MCF 10A (cell line): ENCODE measurements at regions not wholly inside any gene's neighbourhood (a gene's known extent, or its start where the extent isn't known, plus 50 kb on each side); places are given as distances from the start of the nearest gene placed in this dataset.

ENCODE experiments used
- BruUV-seq: library from RNA; stranded (reverse); fragments of 400-500 nt; replicated peaks from 2 replicates; lab custom pipeline; 2021; lab: Mats Ljungman, UMichigan
- CTCF ChIA-PET: fragments of 300-600 bp; sonication (Branson Sonifier 250); formaldehyde crosslinking; extraction: SDS; loops from one replicate; lab custom pipeline; 2021; ENCODE audit warnings: antibody characterized with exemption, inconsistent platforms; lab: Yijun Ruan, JAX
- POLR2A ChIA-PET: fragments of 300-600, 350-650 bp; sonication (Branson Sonifier 250); formaldehyde crosslinking; extraction: SDS; loops from one replicate; lab custom pipeline; 2020; ENCODE audit warnings: antibody characterized with exemption, inconsistent platforms; lab: Yijun Ruan, JAX
- DNase-seq: peaks from one replicate; pipeline ENCODE4 v3.0.0-alpha.2; 2018; ENCODE audit not compliant: unreplicated experiment
- H3K27ac Mint-ChIP-seq: one replicate; pipeline ENCODE4 v1.8.0; 2022; ENCODE audit warnings: mild to moderate bottlenecking, low read depth, mixed read lengths; ENCODE audit not compliant: unreplicated experiment
- H3K27me3 Mint-ChIP-seq: one replicate; pipeline ENCODE4 v1.8.0; 2022; ENCODE audit warnings: mixed read lengths; ENCODE audit not compliant: insufficient read depth, unreplicated experiment
- H3K36me3 Mint-ChIP-seq: one replicate; pipeline ENCODE4 v1.8.0; 2022; ENCODE audit warnings: mild to moderate bottlenecking, moderate library complexity, mixed read lengths; ENCODE audit not compliant: insufficient read depth, unreplicated experiment
- H3K4me1 Mint-ChIP-seq: one replicate; pipeline ENCODE4 v1.8.0; 2022; ENCODE audit warnings: mixed read lengths; ENCODE audit not compliant: insufficient read depth, unreplicated experiment
- H3K4me3 Mint-ChIP-seq: one replicate; pipeline ENCODE4 v1.8.0; 2022; ENCODE audit warnings: mild to moderate bottlenecking, moderate library complexity, mixed read lengths; ENCODE audit not compliant: unreplicated experiment
- H3K9me3 Mint-ChIP-seq: one replicate; pipeline ENCODE4 v1.8.0; 2022; ENCODE audit warnings: mixed read lengths; ENCODE audit not compliant: unreplicated experiment
- intact Hi-C: fragments of 100-400 bp; cut with micrococcal nuclease; formaldehyde crosslinking; loops from 2 replicates; pipeline ENCODE4 v1.14.1; 2022
- TF ChIP-seq, protein P1 (sequence below): fragments of 200-600 bp; IDR thresholded peaks from one replicate; pipeline ENCODE4 v1.8.0; 2022; ENCODE audit warnings: antibody characterized with exemption, mild to moderate bottlenecking; ENCODE audit not compliant: unreplicated experiment

DNA sequence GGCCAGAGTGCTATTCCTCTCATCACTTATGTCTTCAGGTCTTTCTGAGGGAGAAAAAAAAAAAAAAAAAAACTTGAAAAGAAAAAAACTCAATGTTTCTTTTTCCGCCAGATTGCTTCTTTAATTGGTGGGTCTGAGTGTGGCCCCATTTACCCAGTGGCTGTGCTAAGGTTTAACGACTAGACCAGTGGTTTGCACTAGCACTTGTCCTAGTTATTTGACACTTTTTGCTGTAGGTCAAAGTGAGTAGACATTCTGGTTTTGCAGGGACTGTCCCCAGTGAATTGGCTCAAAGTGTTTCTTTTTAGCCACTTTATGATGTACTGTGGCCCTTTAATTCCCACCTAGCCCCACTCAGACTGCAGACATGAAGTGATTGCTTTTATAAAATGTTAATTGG lies 273.3 kb downstream of the PTEN start:
- TF ChIP-seq, protein P1, sequence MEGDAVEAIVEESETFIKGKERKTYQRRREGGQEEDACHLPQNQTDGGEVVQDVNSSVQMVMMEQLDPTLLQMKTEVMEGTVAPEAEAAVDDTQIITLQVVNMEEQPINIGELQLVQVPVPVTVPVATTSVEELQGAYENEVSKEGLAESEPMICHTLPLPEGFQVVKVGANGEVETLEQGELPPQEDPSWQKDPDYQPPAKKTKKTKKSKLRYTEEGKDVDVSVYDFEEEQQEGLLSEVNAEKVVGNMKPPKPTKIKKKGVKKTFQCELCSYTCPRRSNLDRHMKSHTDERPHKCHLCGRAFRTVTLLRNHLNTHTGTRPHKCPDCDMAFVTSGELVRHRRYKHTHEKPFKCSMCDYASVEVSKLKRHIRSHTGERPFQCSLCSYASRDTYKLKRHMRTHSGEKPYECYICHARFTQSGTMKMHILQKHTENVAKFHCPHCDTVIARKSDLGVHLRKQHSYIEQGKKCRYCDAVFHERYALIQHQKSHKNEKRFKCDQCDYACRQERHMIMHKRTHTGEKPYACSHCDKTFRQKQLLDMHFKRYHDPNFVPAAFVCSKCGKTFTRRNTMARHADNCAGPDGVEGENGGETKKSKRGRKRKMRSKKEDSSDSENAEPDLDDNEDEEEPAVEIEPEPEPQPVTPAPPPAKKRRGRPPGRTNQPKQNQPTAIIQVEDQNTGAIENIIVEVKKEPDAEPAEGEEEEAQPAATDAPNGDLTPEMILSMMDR = no peak
- peaks cover 3% of the 10 kb centered on the region for H3K9me3 Mint-ChIP-seq
- H3K4me3 Mint-ChIP-seq = no peak overlapping the region
- no peak for DNase-seq
- POLR2A ChIA-PET = no interaction called here
- no peaks in the 10 kb centered on the region for H3K36me3 Mint-ChIP-seq
- peaks cover 17% of the 10 kb centered on the region for H3K4me1 Mint-ChIP-seq
- no TSS peak for BruUV-seq
- CTCF ChIA-PET = interaction anchor here (0.7 kb wide), 1 partner anchor 170 kb away, joined by 4 read pairs; no protein-coding TSS in a partner anchor
- H3K27me3 Mint-ChIP-seq = no peaks in the 10 kb centered on the region
- no peak overlapping the region for H3K27ac Mint-ChIP-seq
- intact Hi-C loops = no loop called here

DNA sequence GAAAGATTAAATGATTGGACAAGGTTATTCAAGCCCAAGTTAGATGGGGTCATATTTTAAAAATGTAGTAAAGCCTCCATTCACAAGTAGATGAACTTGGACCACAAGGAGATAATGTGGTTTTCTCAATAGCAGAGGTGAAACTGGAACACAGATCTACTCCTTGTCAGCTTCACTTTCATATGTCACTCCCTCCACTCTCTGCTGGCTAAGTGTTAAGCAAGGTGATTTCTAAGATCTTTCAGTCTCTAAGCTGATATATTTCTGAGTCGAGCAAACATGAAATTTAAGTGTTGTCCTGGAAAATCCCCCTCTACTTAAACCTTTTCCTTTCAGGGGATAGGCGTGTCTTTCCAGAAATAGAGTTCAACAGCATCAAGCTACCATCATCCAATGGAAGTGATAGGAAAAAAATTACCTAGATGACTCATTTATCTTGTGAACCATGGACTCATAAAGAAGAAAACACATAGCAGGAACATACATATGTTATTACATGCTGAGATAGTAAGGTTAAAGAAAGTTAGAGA lies 275.0 kb downstream of the PTEN start:
- no peak overlapping the region for H3K4me3 Mint-ChIP-seq
- BruUV-seq = no TSS peak
- no peaks in the 10 kb centered on the region for H3K36me3 Mint-ChIP-seq
- H3K27me3 Mint-ChIP-seq = no peaks in the 10 kb centered on the region
- CTCF ChIA-PET = interaction anchor here (0.8 to 1.4 kb wide), 2 partner anchors 47 to 252 kb away, joined by 3 to 4 read pairs; no protein-coding TSS in a partner anchor
- peaks cover 9% of the 10 kb centered on the region for H3K9me3 Mint-ChIP-seq
- TF ChIP-seq, protein P1 = no peak
- intact Hi-C loops = no loop called here
- peaks cover 6% of the 10 kb centered on the region for H3K4me1 Mint-ChIP-seq
- POLR2A ChIA-PET = interaction anchor here (0.7 to 1.2 kb wide), 2 partner anchors 51 to 95 kb away, joined by 3 to 4 read pairs; no protein-coding TSS in a partner anchor
- no peak for DNase-seq
- no peak overlapping the region for H3K27ac Mint-ChIP-seq

DNA sequence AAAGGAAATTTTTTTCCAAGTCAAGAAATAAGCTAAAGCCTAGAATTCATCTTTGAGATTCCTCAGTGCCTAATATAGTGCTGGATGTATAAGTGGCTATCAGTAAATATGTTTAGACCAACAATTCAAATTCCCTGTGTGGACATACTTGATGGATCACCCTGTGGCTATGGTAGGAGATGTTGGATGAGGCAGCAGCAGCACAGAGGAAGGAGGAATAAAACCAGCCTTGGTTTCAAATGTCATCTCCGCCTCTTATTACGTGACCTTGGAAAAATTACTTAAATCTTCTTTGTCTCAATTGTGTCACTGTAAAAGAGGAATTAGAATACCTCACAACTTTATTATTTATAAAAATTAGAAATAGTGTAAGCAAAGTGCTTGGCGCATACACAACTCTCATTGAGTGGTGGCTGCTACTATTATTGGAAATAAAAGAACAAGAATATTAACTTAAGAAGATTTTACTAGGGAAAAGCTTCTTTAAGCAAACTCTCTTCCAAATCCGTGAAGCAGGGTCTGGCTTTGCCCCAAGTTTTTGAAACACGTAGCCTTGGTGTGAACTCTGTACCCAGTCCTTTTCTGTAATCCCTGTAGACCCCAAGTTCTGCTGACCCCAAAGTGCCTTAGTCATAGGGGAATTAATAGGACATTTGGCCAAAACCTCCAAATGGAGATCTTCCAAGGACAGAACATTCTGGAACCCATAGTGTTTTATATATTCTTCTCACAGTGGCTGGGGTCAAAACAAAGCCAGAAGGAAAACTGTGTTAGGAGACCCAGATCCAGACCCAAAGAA lies 283.8 kb downstream of the PTEN start:
- intact Hi-C loops = no loop called here
- no peaks in the 10 kb centered on the region for H3K36me3 Mint-ChIP-seq
- POLR2A ChIA-PET = interaction anchor here (2.1 kb wide), 1 partner anchor 15 kb away, joined by 6 read pairs; no protein-coding TSS in a partner anchor
- H3K27ac Mint-ChIP-seq = no peak overlapping the region
- peaks cover 1% of the 10 kb centered on the region for H3K9me3 Mint-ChIP-seq
- CTCF ChIA-PET = interaction anchor here (0.6 to 1.9 kb wide), 5 partner anchors 15 to 328 kb away, joined by 3 to 7 read pairs (median 3); no protein-coding TSS in a partner anchor
- no peak overlapping the region for H3K4me3 Mint-ChIP-seq
- DNase-seq = no peak
- H3K27me3 Mint-ChIP-seq = no peaks in the 10 kb centered on the region
- no TSS peak for BruUV-seq
- TF ChIP-seq, protein P1 = no peak
- H3K4me1 Mint-ChIP-seq = peaks cover 3% of the 10 kb centered on the region

DNA sequence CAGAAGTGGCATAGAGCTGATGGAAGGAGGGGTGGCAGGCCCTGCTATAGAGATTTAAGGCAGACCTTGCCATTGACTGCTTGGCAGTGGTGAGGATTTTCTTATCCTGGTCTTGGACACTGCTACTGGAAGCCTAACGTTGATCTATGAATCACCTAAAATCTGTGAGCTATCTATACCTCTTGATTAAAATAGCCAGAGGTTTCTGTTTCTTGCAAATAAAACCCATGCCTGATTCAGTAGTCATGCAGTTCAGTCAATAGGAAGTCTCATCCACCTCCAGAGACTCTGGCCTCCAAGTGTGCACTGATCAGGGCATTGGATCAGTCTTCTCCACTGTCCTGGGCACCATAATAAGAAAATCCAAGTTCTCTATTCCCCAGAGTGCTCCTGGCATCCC lies 286.5 kb downstream of the PTEN start:
- ChIA-PET CTCF (interaction anchor here (1.1 kb wide), 1 partner anchor 29 kb away, joined by 3 read pairs; no protein-coding TSS in a partner anchor), POLR2A (interaction anchor here (0.6 to 1.2 kb wide), 3 partner anchors 20 to 369 kb away, joined by 3 to 5 read pairs (median 3); no protein-coding TSS in a partner anchor)
- peaks cover 24% of the 10 kb centered on the region for H3K4me1 Mint-ChIP-seq
- no peak overlapping the region for H3K4me3 Mint-ChIP-seq
- no TSS peak for BruUV-seq
- DNase-seq = no peak
- intact Hi-C loops = loop anchor here (5.0 to 10.0 kb wide), 2 partner anchors 288 to 405 kb away; partner anchors contain the start of genes KLLN and PTEN
- no peaks in the 10 kb centered on the region for H3K36me3 Mint-ChIP-seq
- H3K9me3 Mint-ChIP-seq = no peaks in the 10 kb centered on the region
- TF ChIP-seq, protein P1 = no peak
- no peaks in the 10 kb centered on the region for H3K27me3 Mint-ChIP-seq
- H3K27ac Mint-ChIP-seq = peak overlapping the region; percentile 39
